Activated CD8-positive, alpha-beta T cell treated with anti-CD3 and anti-CD28 coated beads for 36 hours (primary cell): ENCODE measurements at regions not wholly inside any gene's neighbourhood (a gene's known extent, or its start where the extent isn't known, plus 50 kb on each side); places are given as distances from the start of the nearest gene placed in this dataset.

ENCODE experiments used
- ATAC-seq: fragments of 200-7000 bp; cut with Tn5 transposase; one replicate; pipeline ENCODE4 v1.10.0; 2021; ENCODE audit warnings: mild to moderate bottlenecking, moderate library complexity
- CTCF ChIA-PET: fragments of 350-600 bp; sonication (Branson Sonifier 250); formaldehyde crosslinking; loops from one replicate; lab custom pipeline; 2021; ENCODE audit warnings: antibody characterized with exemption; lab: Charles Lee
- POLR2A ChIA-PET: fragments of 350-600 bp; sonication (Branson Sonifier 250); formaldehyde crosslinking; loops from one replicate; lab custom pipeline; 2021; ENCODE audit warnings: antibody characterized with exemption; lab: Charles Lee
- DNase-seq: peaks from one replicate; pipeline ENCODE4 v3.0.0-alpha.2; 2020
- H3K27ac Mint-ChIP-seq: one replicate; pipeline ENCODE4 v1.8.0; 2021; ENCODE audit warnings: mild to moderate bottlenecking, mixed read lengths
- H3K27me3 Mint-ChIP-seq: one replicate; pipeline ENCODE4 v1.8.0; 2021; ENCODE audit warnings: mixed read lengths
- H3K36me3 Mint-ChIP-seq: one replicate; pipeline ENCODE4 v1.8.0; 2021; ENCODE audit warnings: low read depth, mixed read lengths
- H3K4me1 Mint-ChIP-seq: one replicate; pipeline ENCODE4 v1.8.0; 2021; ENCODE audit warnings: low read depth, mixed read lengths
- H3K4me3 Mint-ChIP-seq: one replicate; pipeline ENCODE4 v1.8.0; 2021; ENCODE audit warnings: mild to moderate bottlenecking, moderate library complexity, mixed read lengths
- H3K9me3 Mint-ChIP-seq: one replicate; pipeline ENCODE4 v1.8.0; 2021; ENCODE audit warnings: mixed read lengths
- CTCF ChIP-seq: fragments of 200-600 bp; IDR thresholded peaks from one replicate; pipeline ENCODE4 v1.8.0; 2022; ENCODE audit warnings: antibody characterized with exemption, mild to moderate bottlenecking
- intact Hi-C: fragments of 100-400 bp; cut with micrococcal nuclease; formaldehyde crosslinking; loops from one replicate; pipeline ENCODE4 v1.10.0; 2022

DNA sequence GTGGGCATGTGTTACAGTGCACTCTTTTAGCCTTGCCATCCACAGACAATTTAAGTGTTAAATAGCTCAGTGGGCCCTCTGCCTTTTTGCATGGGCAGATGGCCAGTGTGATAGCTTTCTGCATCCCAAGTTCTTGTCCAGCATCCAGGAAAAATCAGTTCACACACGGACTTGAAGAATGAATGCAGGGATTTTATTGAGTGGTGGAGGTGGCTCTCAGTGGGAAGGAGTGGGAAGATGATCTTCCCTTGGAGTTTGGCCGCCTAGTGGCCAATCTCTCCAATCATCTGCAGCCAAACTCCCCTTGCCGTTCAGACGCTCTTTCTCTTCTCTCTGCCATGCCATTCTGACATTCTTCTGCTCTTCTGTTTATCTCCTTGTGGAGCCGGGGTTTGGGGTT, 322.4 kb upstream of the GRAMD2B start:
- ATAC-seq: no peak
- H3K9me3 Mint-ChIP-seq: no peaks in the 10 kb centered on the region
- H3K27me3 Mint-ChIP-seq: no peaks in the 10 kb centered on the region
- H3K4me1 Mint-ChIP-seq: no peaks in the 10 kb centered on the region
- ChIA-PET CTCF (no interaction called here), POLR2A (no interaction called here)
- H3K27ac Mint-ChIP-seq: no peak overlapping the region
- no peak overlapping the region for H3K4me3 Mint-ChIP-seq
- intact Hi-C loops: no loop called here
- TF ChIP-seq CTCF: no peak
- no peak for DNase-seq
- H3K36me3 Mint-ChIP-seq: no peaks in the 10 kb centered on the region

DNA sequence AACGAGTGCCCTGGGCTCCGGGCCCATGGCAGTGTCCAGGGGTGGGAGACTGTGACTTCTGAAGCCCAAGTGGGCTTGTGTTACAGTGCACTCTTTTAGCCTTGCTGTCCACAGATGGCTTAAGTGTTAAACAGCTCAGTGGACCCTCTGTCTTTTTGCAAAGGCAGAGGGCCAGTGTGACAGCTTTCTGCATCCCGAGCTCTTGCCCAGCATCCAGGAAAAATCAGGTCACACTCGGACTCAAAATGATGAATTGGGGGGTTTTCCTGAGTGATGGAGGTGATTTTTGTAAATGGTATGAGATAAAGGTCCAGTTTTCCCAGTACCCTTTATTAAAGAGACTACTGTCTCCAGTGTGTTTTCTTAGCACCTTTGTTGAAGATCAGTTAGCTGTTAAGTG, 321.3 kb upstream of the GRAMD2B start:
- Mint-ChIP-seq H3K36me3 (no peaks in the 10 kb centered on the region), H3K9me3 (no peaks in the 10 kb centered on the region), H3K4me3 (no peak overlapping the region), H3K27ac (no peak overlapping the region), H3K4me1 (no peaks in the 10 kb centered on the region), H3K27me3 (no peaks in the 10 kb centered on the region)
- DNase-seq (no peak), ATAC-seq (no peak)
- ChIA-PET CTCF (no interaction called here), POLR2A (no interaction called here)
- no peak for TF ChIP-seq CTCF
- intact Hi-C loops: no loop called here

GRCh38 chr5:126103050-126103449, 320.2 kb upstream of the GRAMD2B start:
- no peak for TF ChIP-seq CTCF
- POLR2A ChIA-PET: no interaction called here
- no peak overlapping the region for H3K4me3 Mint-ChIP-seq
- intact Hi-C loops: no loop called here
- no peak for ATAC-seq
- no peak for DNase-seq
- H3K27ac Mint-ChIP-seq: no peak overlapping the region
- H3K9me3 Mint-ChIP-seq: no peaks in the 10 kb centered on the region
- H3K36me3 Mint-ChIP-seq: no peaks in the 10 kb centered on the region
- CTCF ChIA-PET: no interaction called here
- no peaks in the 10 kb centered on the region for H3K4me1 Mint-ChIP-seq
- H3K27me3 Mint-ChIP-seq: no peaks in the 10 kb centered on the region

DNA sequence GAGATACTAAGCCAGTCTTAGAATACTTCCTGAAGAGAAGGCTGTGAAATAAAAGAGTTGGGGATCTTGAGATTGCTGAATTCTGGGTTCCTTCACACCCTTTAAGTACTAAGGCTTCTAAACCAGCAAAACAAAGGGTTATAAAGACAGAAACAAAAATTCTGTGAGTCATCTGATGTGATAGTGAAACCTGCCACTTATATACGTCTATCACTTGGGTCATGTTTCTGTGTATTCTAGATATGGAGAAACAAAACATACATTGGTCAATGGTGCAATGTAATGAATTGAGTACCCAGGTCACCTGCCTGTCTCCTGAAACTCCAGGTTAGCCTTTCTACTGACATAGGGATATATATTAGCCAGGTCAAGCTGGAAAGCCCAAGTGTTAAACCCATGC, 319.3 kb upstream of the GRAMD2B start:
- no peak for TF ChIP-seq CTCF
- H3K4me1 Mint-ChIP-seq: no peaks in the 10 kb centered on the region

GRCh38 chr5:126104341-126104740, 318.9 kb upstream of the GRAMD2B start:
- DNase-seq: no peak
- ATAC-seq: no peak
- no peak for TF ChIP-seq CTCF
- intact Hi-C loops: no loop called here
- Mint-ChIP-seq H3K9me3 (no peaks in the 10 kb centered on the region), H3K4me3 (no peak overlapping the region), H3K4me1 (no peaks in the 10 kb centered on the region), H3K27ac (no peak overlapping the region), H3K36me3 (no peaks in the 10 kb centered on the region), H3K27me3 (no peaks in the 10 kb centered on the region)
- CTCF ChIA-PET: no interaction called here
- POLR2A ChIA-PET: no interaction called here

More for the DNA sequence above, 319.3 kb upstream of the GRAMD2B start:
- ChIA-PET CTCF (no interaction called here), POLR2A (no interaction called here)
- intact Hi-C loops: no loop called here
- ATAC-seq (no peak), DNase-seq (no peak)
- no peaks in the 10 kb centered on the region for H3K9me3 Mint-ChIP-seq
- H3K27ac Mint-ChIP-seq: no peak overlapping the region
- no peaks in the 10 kb centered on the region for H3K36me3 Mint-ChIP-seq
- no peaks in the 10 kb centered on the region for H3K27me3 Mint-ChIP-seq
- H3K4me3 Mint-ChIP-seq: no peak overlapping the region
